HCT116 (cell line): ENCODE measurements at regions not wholly inside any gene's neighbourhood (a gene's known extent, or its start where the extent isn't known, plus 50 kb on each side); places are given as distances from the start of the nearest gene placed in this dataset.

ENCODE experiments used
- CTCF ChIP-seq, 3 experiments: fragments of 200-600 bp in 1 of 3; sonication (generic) in 1 of 3; IDR thresholded peaks in 2 of 3; conservative IDR thresholded peaks in 1 of 3; 2 replicates each; pipeline ENCODE4 v1.5.1; 2012 to 2017; ENCODE audit warnings: low read depth in 2 of 3, low read length in 2 of 3, antibody characterized with exemption in 1 of 3, borderline replicate concordance in 1 of 3, control low read depth in 1 of 3, mild to moderate bottlenecking in 1 of 3, mixed read lengths in 1 of 3, mixed run types in 1 of 3, moderate library complexity in 1 of 3; ENCODE audit not compliant: insufficient read depth in 1 of 3
- EZH2phosphoT487 ChIP-seq: fragments of 200-600 bp; IDR thresholded peaks from 2 replicates; pipeline ENCODE4 v1.6.1; 2018; ENCODE audit warnings: antibody characterized with exemption, borderline replicate concordance
- FOSL1 ChIP-seq: IDR thresholded peaks from 2 replicates; pipeline ENCODE4 v1.6.1; 2012; ENCODE audit warnings: low read depth
- JUND ChIP-seq: IDR thresholded peaks from 2 replicates; pipeline ENCODE4 v1.6.1; 2012
- MAX ChIP-seq: IDR thresholded peaks from 2 replicates; pipeline ENCODE4 v1.6.1; 2012
- POLR2A ChIP-seq: IDR thresholded peaks from 2 replicates; pipeline ENCODE4 v1.7.0; 2011; ENCODE audit warnings: borderline replicate concordance; ENCODE audit not compliant: insufficient read depth, insufficient read length; ENCODE audit errors: extremely low read depth
- RAD21 ChIP-seq: IDR thresholded peaks from 2 replicates; pipeline ENCODE4 v1.6.1; 2012; ENCODE audit warnings: low read depth, mild to moderate bottlenecking

GRCh38 chr4:127000110-127000509 is 632.6 kb upstream of the INTU start:
- TF ChIP-seq CTCF (IDR thresholded peaks at IDR 0.05 in 2 of 3, conservative IDR thresholded peaks at IDR 0.05 in 1 of 3; ENCODE audit: borderline replicate concordance in 1 of 3, insufficient read depth in 1 of 3, low read depth in 2 of 3, low read length in 2 of 3) (no peak), POLR2A (no peak), FOSL1 (no peak), MAX (no peak), EZH2phosphoT487 (no peak), JUND (no peak), RAD21 (no peak)
